ENCODE measurements at regions not wholly inside any gene's neighbourhood (a gene's known extent, or its start where the extent isn't known, plus 50 kb on each side); places are given as distances from the start of the nearest gene placed in this dataset.

- Histone ChIP-seq H3K27ac (no peak overlapping the region), H3K27me3 (no peaks in the 10 kb centered on the region), H3K9me3 (no peaks in the 10 kb centered on the region), H3K4me1 (peaks cover 9% of the 10 kb centered on the region), H3K36me3 (no peaks in the 10 kb centered on the region), H3K4me3 (no peak overlapping the region)
- DNase-seq (ENCODE audit: low spot score in 2 of 2) = no peak
- no peak for TF ChIP-seq EP300 (IDR thresholded peaks at IDR 0.05)
- no peak for TF ChIP-seq POLR2A (IDR thresholded peaks at IDR 0.05)
- no peak for TF ChIP-seq CTCF (IDR thresholded peaks at IDR 0.05)
- TF ChIP-seq POLR2AphosphoS5 (IDR thresholded peaks at IDR 0.05) = no peak
Observed at GRCh38 chr2:60282886-60283285, 270.6 kb downstream of the BCL11A start.

GRCh38 chr2:60281730-60282129 is 271.7 kb downstream of the BCL11A start:
- no peak overlapping the region for H3K4me3 ChIP-seq
- no peaks in the 10 kb centered on the region for H3K27me3 ChIP-seq
- no peaks in the 10 kb centered on the region for H3K36me3 ChIP-seq
- no peak overlapping the region for H3K27ac ChIP-seq
- H3K9me3 ChIP-seq = no peaks in the 10 kb centered on the region
- TF ChIP-seq EP300 (IDR thresholded peaks at IDR 0.05) (no peak), CTCF (IDR thresholded peaks at IDR 0.05) (no peak), POLR2A (IDR thresholded peaks at IDR 0.05) (no peak), POLR2AphosphoS5 (IDR thresholded peaks at IDR 0.05) (no peak)
- WGBS = 38% methylated on average over 5 of the region's 5 CpGs
- DNase-seq (ENCODE audit: low spot score in 2 of 2) = no peak
- peaks cover 9% of the 10 kb centered on the region for H3K4me1 ChIP-seq

GRCh38 chr2:60280238-60280637 is 273.2 kb downstream of the BCL11A start:
- Histone ChIP-seq H3K9me3 (peaks cover 2% of the 10 kb centered on the region), H3K4me1 (peaks cover 3% of the 10 kb centered on the region), H3K27me3 (no peaks in the 10 kb centered on the region), H3K27ac (no peak overlapping the region), H3K4me3 (no peak overlapping the region), H3K36me3 (no peaks in the 10 kb centered on the region)
- no peak for DNase-seq (ENCODE audit: low spot score in 2 of 2)
- no peak for TF ChIP-seq POLR2AphosphoS5 (IDR thresholded peaks at IDR 0.05)
- TF ChIP-seq CTCF (IDR thresholded peaks at IDR 0.05) = no peak
- no peak for TF ChIP-seq POLR2A (IDR thresholded peaks at IDR 0.05)
- TF ChIP-seq EP300 (IDR thresholded peaks at IDR 0.05) = no peak
- WGBS = 86% methylated on average over 3 of the region's 3 CpGs

- DNase-seq (ENCODE audit: low spot score in 2 of 2) = no peak
- WGBS = 87% methylated on average over 4 of the region's 4 CpGs
- no peaks in the 10 kb centered on the region for H3K36me3 ChIP-seq
- peaks cover 12% of the 10 kb centered on the region for H3K9me3 ChIP-seq
- H3K27ac ChIP-seq = no peak overlapping the region
- no peak overlapping the region for H3K4me3 ChIP-seq
- no peaks in the 10 kb centered on the region for H3K27me3 ChIP-seq
- TF ChIP-seq POLR2AphosphoS5 (IDR thresholded peaks at IDR 0.05) (no peak), POLR2A (IDR thresholded peaks at IDR 0.05) (no peak), CTCF (IDR thresholded peaks at IDR 0.05) (no peak), EP300 (IDR thresholded peaks at IDR 0.05) (no peak)
- peaks cover 3% of the 10 kb centered on the region for H3K4me1 ChIP-seq
Observed at GRCh38 chr2:60278906-60279305, 274.5 kb downstream of the BCL11A start.

- no peaks in the 10 kb centered on the region for H3K36me3 ChIP-seq
- H3K27ac ChIP-seq = no peak overlapping the region
- WGBS = 88% methylated on average over 3 of the region's 3 CpGs
- DNase-seq (ENCODE audit: low spot score in 2 of 2) = no peak
- H3K27me3 ChIP-seq = no peaks in the 10 kb centered on the region
- no peak for TF ChIP-seq POLR2AphosphoS5 (IDR thresholded peaks at IDR 0.05)
- TF ChIP-seq EP300 (IDR thresholded peaks at IDR 0.05) = no peak
- TF ChIP-seq POLR2A (IDR thresholded peaks at IDR 0.05) = no peak
- TF ChIP-seq CTCF (IDR thresholded peaks at IDR 0.05) = no peak
- no peaks in the 10 kb centered on the region for H3K4me1 ChIP-seq
- H3K9me3 ChIP-seq = peaks cover 12% of the 10 kb centered on the region
- no peak overlapping the region for H3K4me3 ChIP-seq
Observed at GRCh38 chr2:60275958-60276357, 277.5 kb downstream of the BCL11A start.
